Activated CD8-positive, alpha-beta memory T cell treated with anti-CD3 and anti-CD28 coated beads for 36 hours (primary cell): ENCODE measurements at regions not wholly inside any gene's neighbourhood (a gene's known extent, or its start where the extent isn't known, plus 50 kb on each side); places are given as distances from the start of the nearest gene placed in this dataset.
"Not testable (repeated sequence)": the region's sequence is repeated elsewhere in the genome, so short reads cannot be mapped to it uniquely, and the experiment has no call there.

ENCODE experiments used
- CTCF ChIA-PET: fragments of 350-600 bp; sonication (Branson Sonifier 250); formaldehyde crosslinking; loops from one replicate; lab custom pipeline; 2021; ENCODE audit warnings: antibody characterized with exemption; lab: Charles Lee
- POLR2A ChIA-PET: fragments of 350-600 bp; sonication (Branson Sonifier 250); formaldehyde crosslinking; loops from one replicate; lab custom pipeline; 2021; ENCODE audit warnings: antibody characterized with exemption; lab: Charles Lee

DNA sequence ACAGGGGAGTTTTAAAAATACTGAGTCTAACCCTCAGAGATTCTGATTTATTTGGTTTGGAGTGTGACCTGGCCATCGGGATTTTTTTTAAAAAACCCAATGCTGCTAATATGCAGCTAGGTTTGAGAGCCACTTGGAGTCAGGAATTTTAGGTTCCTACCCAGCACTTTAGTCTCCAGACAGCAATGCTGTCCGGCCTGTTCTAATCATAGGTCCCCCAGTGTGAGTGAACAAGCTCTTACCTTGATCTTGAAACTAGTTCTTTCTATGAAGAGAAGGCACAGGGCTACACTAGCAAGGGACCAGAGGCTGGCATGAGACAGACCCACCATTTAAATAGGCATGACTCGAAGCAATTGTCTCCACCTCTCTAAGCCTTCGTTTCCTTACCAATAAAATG is 103.5 kb downstream of the SMIM20 start:
- POLR2A ChIA-PET = no interaction called here
- CTCF ChIA-PET = interaction anchor here (2.0 kb wide), 1 partner anchor 29 kb away, joined by 7 read pairs; no protein-coding TSS in a partner anchor

DNA sequence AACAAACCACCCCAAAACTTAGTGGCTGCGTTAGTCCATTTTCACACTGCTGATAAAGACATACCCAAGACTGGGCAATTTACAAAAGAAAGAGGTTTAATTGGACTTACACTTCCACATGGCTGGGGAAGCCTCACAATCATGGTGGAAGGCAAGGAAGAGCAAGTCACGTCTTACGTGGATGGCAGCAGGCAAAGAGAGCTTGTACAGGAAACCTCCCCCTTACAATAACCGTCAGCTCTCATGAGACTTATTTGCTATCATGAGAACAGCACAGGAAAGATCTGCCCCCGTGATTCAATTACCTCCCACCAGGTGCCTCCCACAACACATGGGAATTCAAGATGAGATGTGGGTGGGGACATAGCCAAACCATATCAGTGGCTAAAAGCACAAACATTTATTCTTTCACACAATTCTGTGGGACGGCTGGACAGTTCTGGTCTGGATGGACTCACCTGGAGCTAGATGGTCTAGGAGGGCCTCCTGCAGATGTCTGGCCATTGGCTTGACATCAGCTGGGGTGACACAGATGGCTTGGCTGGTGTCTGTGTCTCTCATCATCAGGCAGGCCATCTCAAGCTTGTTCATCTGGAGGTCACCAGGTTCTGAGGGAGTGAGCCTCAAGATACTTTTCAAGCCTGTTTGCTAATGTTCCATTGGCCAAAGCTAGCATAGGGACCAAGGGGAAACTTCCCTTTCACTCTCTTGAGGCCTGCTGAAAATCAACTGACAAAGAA is 104.1 kb downstream of the SMIM20 start:
- POLR2A ChIA-PET = not testable (repeated sequence)
- CTCF ChIA-PET = interaction anchor here (2.0 kb wide), 1 partner anchor 30 kb away, joined by 7 read pairs; no protein-coding TSS in a partner anchor

DNA sequence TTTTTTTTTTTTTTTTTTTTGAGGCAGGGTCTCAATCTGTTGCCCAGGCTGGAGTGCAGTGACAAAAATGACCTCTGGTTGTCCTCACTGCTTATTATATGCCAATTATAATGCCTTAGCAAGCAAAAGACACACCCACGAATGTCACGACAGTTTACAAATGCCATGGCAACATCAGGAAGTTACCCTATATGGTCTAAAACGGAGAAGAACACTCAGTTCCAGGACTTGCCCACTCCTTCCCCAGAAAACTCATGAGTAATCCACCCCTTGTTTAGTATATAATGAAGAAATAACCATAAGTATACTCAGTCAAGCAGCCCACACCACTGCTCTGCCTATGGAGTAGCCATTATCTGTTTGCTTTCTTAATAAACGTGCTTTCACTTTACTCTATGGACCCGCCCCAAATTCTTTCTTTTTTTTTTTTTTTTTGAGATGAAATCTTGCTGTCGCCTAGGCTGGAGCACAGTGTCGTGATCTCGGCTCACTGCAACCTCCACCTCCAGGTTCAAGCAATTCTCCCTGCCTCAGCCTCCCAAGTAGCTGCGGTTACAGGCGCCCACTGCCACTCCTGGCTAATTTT is 106.2 kb downstream of the SMIM20 start:
- POLR2A ChIA-PET = no interaction called here
- CTCF ChIA-PET = no interaction called here

- ChIA-PET POLR2A (no interaction called here), CTCF (no interaction called here)
These were observed 106.9 kb downstream of the SMIM20 start for GRCh38 chr4:26020881-26021280.

GRCh38 chr4:26021417-26022345 is 107.7 kb downstream of the SMIM20 start:
- ChIA-PET POLR2A (no interaction called here), CTCF (no interaction called here)

DNA sequence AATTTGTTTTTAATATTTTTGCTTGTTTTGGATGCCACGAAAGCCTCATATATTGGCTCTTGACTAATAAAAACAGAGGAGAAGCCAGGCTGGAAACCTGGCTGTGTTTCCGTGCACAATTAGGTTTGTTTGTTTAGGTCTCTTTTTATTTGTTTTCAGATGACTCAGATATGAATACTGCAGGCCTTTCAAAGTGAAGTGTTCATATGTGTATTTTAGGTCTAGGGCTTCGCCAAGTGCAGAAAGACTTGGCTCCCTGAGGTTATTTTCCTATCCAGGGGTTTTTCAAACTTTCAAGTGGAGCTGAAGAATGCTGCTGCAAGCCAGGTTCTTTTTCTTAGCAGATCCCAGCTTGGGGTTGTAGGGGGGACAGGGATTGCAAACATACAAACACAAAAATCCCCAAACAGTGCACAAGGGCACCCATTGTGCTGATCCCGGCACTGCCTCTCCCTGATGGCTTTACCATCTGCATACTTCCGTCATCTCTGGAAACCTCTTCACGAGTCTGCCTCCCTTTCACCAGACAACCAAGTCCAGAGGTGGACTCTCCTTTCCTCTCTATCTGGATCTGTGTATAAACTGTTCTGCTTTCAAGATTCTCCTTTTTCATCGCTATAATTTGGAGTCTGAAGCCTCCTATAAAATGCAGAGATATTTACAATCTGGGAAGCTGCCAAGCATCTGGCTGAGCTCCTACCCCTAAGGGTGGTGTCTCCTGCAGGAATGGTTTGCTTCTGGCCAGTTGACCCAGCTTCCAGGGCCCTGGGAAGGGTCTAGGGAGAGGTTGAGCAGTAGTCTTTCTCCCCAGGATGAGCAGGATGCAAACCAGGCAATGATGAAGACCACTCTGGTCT is 108.6 kb downstream of the SMIM20 start:
- ChIA-PET CTCF (no interaction called here), POLR2A (no interaction called here)

GRCh38 chr4:26023203-26023972 is 109.4 kb downstream of the SMIM20 start:
- ChIA-PET CTCF (no interaction called here), POLR2A (no interaction called here)

DNA sequence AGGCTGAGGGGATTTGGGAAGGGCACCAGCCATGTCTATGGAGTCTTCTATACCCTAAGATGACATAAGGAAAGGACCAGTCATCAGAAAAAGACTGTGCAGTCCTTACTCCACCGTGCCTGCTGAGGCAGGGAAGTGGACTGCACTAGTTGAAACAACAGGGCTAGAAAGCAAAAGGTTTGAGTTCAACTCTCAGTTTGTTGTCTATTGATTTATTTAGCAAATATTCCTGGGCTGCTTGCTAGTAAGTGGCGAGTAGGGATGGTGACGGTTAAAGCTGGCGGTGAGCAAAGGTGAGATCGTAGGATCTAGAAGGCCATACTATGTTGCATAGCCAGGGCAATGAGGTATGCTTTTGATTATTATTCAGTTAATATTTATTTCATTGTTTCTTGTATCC is 110.1 kb downstream of the SMIM20 start:
- POLR2A ChIA-PET = no interaction called here
- CTCF ChIA-PET = no interaction called here

DNA sequence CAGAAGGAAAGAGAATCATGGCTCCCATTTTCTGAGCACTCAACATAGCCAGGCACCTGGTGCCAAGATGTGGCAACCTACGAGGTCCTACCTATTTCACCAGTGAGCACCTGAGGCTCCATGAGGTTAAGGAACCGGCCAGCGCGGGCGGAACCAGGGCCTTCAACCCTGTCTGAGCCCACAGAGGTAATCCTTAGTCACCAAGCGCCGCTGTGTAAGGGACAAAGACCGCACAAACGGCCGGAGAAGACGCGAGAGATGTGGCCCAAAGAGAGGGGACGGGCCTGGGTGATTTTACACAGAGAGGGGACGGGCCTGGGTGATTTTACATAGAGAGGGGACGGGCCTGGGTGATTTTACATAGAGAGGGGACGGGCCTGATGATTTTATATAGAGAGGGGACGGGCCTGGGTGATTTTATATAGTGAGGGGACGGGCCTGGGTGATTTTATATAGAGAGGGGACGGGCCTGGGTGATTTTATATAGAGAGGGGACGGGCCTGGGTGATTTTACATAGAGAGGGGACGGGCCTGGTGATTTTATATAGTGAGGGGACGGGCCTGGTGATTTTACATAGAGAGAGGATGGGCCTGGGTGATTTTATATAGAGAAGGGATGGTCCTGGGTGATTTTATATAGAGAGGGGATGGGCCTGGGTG is 114.2 kb downstream of the SMIM20 start:
- ChIA-PET CTCF (interaction anchor here (0.6 to 1.5 kb wide), 4 partner anchors 16 to 385 kb away, joined by 3 to 4 read pairs (median 3); no protein-coding TSS in a partner anchor), POLR2A (no interaction called here)

GRCh38 chr4:26028793-26029567 is 115.0 kb downstream of the SMIM20 start:
- POLR2A ChIA-PET = no interaction called here
- CTCF ChIA-PET = interaction anchor here (0.6 to 2.8 kb wide), 11 partner anchors 15 to 384 kb away, joined by 3 to 8 read pairs (median 3); no protein-coding TSS in a partner anchor

DNA sequence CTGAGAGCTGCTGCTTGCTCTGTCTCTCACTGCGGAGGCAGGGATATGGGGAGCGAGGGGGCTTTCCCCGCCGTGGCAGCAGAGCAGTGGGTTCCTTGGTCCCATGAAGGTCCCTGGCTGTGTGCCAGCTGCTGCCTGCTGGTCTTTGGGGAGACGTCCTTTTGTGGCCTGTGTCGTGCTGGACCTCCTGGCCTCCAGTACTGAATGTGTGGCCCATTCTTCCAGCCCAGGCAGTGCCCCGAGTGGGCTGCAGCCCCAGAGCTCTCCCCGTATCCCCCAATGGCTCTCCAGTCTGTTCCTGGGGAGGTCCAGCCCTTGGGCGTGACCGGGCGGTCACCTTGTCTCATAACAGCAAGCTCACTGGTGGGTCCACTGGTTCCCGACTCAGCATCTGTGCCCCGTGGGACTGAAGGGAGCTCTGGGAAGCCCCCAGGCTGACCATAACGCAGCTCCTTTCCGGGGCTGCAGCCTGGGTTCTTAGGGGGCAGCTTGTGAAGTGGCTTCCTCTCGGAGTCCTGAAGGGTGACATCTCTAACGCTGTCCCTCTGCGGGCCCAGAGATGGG is 115.6 kb downstream of the SMIM20 start:
- POLR2A ChIA-PET = interaction anchor here (0.6 kb wide), 1 partner anchor 282 kb away, joined by 3 read pairs; no protein-coding TSS in a partner anchor

DNA sequence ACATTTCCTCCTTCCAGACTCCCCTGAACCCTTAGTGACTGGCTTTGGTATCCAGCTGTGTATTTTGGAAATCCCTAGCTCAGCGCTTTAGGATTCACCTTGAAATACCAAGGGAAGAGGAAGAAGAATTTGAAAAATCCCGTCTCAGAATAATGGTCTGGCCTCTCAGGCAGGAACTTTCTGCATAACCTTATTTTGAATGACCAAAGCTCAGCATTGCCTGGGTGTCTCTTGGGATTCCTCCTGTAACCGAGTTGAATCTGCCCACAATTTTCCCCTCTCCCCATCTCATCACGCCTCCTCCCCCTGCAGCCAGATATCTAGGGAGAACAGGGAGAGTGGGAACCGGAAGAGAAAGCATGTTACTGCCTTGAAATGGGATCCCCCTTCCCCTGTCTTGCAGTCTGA is 116.2 kb downstream of the SMIM20 start:
- POLR2A ChIA-PET = interaction anchor here (0.6 kb wide), 1 partner anchor 281 kb away, joined by 3 read pairs; no protein-coding TSS in a partner anchor

More for the DNA sequence above, 115.6 kb downstream of the SMIM20 start:
- CTCF ChIA-PET = interaction anchor here (0.6 to 2.8 kb wide), 12 partner anchors 13 to 383 kb away, joined by 3 to 8 read pairs (median 3); no protein-coding TSS in a partner anchor

GRCh38 chr4:26030780-26031179 is 116.8 kb downstream of the SMIM20 start:
- ChIA-PET CTCF (interaction anchor here (1.0 to 2.8 kb wide), 5 partner anchors 11 to 299 kb away, joined by 3 to 8 read pairs (median 3); no protein-coding TSS in a partner anchor), POLR2A (no interaction called here)

More for the DNA sequence above, 116.2 kb downstream of the SMIM20 start:
- CTCF ChIA-PET = interaction anchor here (0.6 to 2.8 kb wide), 9 partner anchors 12 to 314 kb away, joined by 3 to 8 read pairs (median 3); no protein-coding TSS in a partner anchor

DNA sequence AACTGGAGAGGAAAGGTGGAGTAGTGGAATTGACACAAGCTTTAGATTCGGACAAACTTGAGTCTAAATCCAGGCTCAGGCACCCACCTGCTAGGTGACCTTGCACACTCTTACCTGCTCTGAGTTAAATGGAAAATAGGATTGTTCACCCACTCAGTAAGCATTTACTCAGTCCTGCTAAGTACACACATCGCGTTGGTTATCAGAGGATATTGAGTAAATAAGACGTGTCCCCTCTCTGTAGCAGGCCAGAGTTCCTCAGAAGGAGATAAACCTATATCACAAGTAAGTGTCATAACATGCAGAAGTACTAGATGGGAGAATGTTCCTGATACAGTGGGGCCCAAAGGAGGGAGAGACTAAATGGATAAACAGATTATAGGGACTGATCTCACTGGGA is 117.7 kb downstream of the SMIM20 start:
- ChIA-PET POLR2A (no interaction called here), CTCF (interaction anchor here (0.6 to 2.8 kb wide), 2 partner anchors 43 to 190 kb away, joined by 3 to 6 read pairs; no protein-coding TSS in a partner anchor)

- POLR2A ChIA-PET = no interaction called here
- CTCF ChIA-PET = no interaction called here
These were observed 118.1 kb downstream of the SMIM20 start for GRCh38 chr4:26032142-26032541.
